WI38 (cell line): ENCODE measurements at regions not wholly inside any gene's neighbourhood (a gene's known extent, or its start where the extent isn't known, plus 50 kb on each side); places are given as distances from the start of the nearest gene placed in this dataset.

Source experiments
- H3K4me3 ChIP-seq: 2 replicates; pipeline ENCODE4 v1.5.1; 2011; ENCODE audit warnings: low read depth, mild to moderate bottlenecking, control low read depth, low read length
- TF ChIP-seq, protein P1 (sequence below): IDR thresholded peaks from 2 replicates; pipeline ENCODE4 v1.5.1; 2012; ENCODE audit warnings: low read depth, mild to moderate bottlenecking, control low read depth, low read length

DNA sequence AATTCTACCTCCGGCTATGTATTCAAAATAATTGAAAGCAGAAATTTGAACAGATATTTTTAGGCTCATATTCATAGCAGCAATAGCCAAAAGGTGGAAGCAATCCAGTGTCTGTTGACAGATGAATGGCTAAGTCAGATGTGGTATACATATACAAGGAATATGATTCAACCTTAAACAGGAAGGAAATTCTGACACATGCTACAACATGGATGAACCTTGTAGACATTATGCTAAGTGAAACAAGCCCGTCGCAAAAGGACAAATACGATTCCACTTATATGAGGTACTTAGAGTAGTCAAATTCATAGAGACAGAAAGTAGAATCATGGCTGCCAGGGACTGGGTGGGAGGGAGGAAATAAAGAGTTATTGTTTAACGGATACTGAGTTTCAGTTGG, 331.6 kb downstream of the PCNX1 start:
- TF ChIP-seq, protein P1, sequence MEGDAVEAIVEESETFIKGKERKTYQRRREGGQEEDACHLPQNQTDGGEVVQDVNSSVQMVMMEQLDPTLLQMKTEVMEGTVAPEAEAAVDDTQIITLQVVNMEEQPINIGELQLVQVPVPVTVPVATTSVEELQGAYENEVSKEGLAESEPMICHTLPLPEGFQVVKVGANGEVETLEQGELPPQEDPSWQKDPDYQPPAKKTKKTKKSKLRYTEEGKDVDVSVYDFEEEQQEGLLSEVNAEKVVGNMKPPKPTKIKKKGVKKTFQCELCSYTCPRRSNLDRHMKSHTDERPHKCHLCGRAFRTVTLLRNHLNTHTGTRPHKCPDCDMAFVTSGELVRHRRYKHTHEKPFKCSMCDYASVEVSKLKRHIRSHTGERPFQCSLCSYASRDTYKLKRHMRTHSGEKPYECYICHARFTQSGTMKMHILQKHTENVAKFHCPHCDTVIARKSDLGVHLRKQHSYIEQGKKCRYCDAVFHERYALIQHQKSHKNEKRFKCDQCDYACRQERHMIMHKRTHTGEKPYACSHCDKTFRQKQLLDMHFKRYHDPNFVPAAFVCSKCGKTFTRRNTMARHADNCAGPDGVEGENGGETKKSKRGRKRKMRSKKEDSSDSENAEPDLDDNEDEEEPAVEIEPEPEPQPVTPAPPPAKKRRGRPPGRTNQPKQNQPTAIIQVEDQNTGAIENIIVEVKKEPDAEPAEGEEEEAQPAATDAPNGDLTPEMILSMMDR: no peak
- H3K4me3 ChIP-seq: no peak overlapping the region

DNA sequence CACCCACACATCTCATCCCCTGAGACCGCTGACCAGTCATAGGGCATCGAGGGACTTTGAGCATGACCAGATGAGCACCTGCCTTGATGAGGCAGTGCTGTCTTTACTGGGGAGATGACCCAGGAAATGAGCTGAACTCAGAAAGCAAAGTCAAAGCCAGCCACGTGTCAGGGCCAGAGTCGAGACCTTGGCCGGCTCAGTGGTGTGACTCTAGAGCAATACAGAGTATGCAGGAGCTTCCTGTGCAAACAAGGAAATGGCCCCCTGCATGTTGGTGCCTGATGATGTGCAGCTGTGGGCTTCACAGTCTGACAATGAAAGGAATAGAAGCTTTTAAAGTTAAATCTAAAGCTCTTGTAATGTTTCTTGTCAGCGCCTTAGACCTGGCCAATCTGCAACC, 332.9 kb downstream of the PCNX1 start:
- TF ChIP-seq, protein P1: no peak
- H3K4me3 ChIP-seq: no peak overlapping the region

DNA sequence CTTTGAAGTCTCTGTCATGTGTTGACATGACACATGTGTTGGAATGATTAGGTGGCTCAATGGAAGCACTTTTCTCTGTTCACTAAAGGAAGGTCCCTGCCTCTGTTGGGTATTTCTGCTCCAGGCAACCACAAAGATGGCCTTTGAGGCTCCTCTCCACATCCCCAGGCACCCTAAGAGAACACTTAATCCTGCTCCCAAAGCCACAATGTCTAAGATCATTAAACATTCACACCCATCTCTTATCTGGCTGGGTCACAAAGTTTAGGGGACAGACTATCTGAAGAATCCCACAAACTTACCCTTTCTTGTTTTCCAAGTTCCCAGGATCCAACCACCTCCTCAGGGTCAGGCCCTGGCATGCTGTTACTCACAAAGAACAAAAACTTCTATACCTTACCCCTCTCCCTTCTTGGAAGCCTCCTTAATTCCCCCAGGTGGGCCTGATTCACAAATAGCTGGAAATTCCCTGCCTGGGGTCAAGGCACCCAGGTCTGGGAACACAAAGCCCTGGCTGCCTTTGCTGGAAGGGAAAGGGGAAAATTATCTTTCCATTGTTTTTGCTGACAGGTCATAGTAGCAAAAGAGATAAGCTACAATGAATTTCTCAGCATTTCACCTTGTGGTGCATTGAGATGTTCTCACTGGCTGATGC, 333.7 kb downstream of the PCNX1 start:
- TF ChIP-seq, protein P1: no peak
- H3K4me3 ChIP-seq: no peak overlapping the region

DNA sequence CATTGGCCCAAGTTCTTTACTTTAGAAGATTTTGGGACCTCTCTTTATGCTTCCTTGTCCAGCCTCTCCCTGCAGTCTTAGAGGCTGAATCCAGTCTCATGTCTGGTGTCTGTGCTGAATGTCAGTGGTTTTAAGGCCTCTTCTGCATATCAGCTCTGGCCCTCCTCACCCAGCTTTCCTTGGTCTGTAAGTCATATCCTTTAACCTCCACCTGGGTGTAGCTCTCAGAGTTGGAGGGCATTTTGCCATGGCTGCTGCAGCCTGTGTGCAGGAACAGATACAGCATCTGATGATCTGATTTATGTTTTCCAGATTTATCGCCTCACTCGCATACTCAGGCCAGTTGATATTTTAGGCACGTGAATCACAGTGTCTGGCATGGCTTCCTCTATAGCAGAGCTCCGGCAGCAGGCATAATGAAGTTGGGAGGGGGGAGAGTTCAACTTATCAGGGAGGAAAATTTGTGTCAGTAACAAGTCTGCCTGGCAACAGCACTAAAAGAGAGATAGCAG, 335.0 kb downstream of the PCNX1 start:
- TF ChIP-seq, protein P1: no peak
- no peak overlapping the region for H3K4me3 ChIP-seq

GRCh38 chr14:71243697-71244096, 336.4 kb downstream of the PCNX1 start:
- no peak overlapping the region for H3K4me3 ChIP-seq
- TF ChIP-seq, protein P1: no peak

DNA sequence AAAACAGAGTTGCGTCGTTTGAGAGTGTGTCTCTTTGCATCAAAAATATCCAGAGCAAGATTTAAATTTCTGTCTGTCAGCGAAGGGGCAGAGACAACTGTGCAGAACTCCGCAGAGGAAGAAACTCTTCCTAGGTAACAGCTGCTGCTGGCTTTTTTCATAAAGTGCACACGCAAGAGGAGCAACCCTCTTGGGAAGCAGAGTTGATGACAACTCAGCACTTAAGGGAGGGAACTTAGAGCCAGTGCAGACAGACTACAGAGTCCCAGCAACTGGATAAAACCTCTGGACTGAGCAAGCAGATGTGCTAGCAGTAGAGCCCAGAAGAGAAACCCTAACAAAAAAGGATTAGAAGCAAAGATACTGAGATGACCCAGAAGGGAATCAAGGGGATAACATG, 337.1 kb downstream of the PCNX1 start:
- TF ChIP-seq, protein P1: no peak
- no peak overlapping the region for H3K4me3 ChIP-seq

- TF ChIP-seq, protein P1: no peak
- no peak overlapping the region for H3K4me3 ChIP-seq
Observed at GRCh38 chr14:71245659-71246361, 338.6 kb downstream of the PCNX1 start.
